Fibroblast of the aortic adventitia (primary cell): ENCODE measurements at regions not wholly inside any gene's neighbourhood (a gene's known extent, or its start where the extent isn't known, plus 50 kb on each side); places are given as distances from the start of the nearest gene placed in this dataset.

Experiments
- DNase-seq: peaks from one replicate; pipeline ENCODE4 v3.0.0-alpha.2; 2010; ENCODE audit warnings: low read depth
- H3K4me3 ChIP-seq: 2 replicates; pipeline ENCODE4 v1.5.1; 2011; ENCODE audit warnings: low read depth, mild to moderate bottlenecking, control low read depth, low read length, moderate library complexity
- TF ChIP-seq, protein P1 (sequence below): IDR thresholded peaks from 2 replicates; pipeline ENCODE4 v1.5.1; 2011; ENCODE audit warnings: mild to moderate bottlenecking, low read length, control low read depth, inconsistent platforms; ENCODE audit not compliant: insufficient read depth

DNA sequence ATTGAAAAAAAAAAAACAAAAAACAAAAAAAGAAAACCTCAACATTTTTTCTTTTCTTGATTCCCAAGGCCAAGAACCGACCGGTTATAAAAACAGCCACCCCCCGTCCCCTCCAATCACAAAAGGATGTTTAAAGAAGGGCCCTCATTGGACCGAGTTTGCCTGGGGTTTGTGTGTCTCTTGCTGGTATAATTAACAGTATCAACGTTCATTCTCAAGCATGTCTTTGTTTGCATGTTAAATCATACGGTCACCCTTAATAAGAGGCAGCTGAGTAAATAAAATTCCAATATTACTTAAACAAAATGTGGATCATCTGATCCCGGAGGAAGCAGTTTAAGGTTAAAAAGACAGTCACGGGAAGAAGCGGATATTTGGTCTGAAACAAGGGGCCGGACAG, 201.1 kb downstream of the PRDM2 start:
- no peak overlapping the region for H3K4me3 ChIP-seq
- TF ChIP-seq, protein P1, sequence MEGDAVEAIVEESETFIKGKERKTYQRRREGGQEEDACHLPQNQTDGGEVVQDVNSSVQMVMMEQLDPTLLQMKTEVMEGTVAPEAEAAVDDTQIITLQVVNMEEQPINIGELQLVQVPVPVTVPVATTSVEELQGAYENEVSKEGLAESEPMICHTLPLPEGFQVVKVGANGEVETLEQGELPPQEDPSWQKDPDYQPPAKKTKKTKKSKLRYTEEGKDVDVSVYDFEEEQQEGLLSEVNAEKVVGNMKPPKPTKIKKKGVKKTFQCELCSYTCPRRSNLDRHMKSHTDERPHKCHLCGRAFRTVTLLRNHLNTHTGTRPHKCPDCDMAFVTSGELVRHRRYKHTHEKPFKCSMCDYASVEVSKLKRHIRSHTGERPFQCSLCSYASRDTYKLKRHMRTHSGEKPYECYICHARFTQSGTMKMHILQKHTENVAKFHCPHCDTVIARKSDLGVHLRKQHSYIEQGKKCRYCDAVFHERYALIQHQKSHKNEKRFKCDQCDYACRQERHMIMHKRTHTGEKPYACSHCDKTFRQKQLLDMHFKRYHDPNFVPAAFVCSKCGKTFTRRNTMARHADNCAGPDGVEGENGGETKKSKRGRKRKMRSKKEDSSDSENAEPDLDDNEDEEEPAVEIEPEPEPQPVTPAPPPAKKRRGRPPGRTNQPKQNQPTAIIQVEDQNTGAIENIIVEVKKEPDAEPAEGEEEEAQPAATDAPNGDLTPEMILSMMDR = no peak
- DNase-seq = no peak

DNA sequence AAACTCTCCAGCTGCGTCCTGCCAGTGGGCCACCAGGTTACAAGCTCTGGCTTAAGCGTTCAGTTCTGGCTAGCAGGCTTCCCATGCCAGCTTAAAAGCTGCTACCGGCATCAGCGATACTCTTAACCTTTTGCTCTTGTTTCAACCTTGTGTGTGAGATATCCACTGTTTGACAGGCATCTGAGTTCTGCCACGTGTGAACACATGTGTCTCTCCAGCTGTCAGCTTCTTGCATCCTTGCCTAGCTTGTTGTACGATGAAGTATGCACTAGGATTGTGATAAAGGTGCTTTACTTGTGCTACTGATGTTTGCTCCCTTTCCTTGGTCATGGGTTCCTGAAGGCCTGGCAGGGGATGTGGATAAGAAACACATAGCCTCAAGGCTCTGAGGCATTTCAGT, 201.6 kb downstream of the PRDM2 start:
- H3K4me3 ChIP-seq = no peak overlapping the region
- TF ChIP-seq, protein P1 = no peak
- DNase-seq = no peak

DNA sequence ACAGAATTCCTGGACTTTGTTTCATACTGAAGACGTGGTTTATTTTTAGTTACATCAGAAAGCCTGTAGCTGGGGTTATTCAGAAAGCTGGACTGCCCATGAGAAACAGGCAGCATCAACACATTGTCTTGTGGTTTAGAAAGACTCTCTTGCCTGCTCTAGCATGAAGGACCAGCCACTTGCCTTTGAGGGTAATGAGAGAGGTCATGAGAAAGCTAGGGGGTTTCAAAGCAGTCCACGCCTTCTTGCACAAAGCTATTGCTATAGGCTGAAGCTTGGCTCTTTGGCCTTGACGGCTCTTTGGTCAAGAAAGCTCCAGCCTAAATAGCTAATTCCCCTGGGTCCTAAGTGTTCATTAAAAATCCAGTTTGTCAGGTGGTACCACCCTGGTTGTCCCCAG, 208.1 kb downstream of the PRDM2 start:
- TF ChIP-seq, protein P1 = no peak
- no peak overlapping the region for H3K4me3 ChIP-seq
- no peak for DNase-seq

DNA sequence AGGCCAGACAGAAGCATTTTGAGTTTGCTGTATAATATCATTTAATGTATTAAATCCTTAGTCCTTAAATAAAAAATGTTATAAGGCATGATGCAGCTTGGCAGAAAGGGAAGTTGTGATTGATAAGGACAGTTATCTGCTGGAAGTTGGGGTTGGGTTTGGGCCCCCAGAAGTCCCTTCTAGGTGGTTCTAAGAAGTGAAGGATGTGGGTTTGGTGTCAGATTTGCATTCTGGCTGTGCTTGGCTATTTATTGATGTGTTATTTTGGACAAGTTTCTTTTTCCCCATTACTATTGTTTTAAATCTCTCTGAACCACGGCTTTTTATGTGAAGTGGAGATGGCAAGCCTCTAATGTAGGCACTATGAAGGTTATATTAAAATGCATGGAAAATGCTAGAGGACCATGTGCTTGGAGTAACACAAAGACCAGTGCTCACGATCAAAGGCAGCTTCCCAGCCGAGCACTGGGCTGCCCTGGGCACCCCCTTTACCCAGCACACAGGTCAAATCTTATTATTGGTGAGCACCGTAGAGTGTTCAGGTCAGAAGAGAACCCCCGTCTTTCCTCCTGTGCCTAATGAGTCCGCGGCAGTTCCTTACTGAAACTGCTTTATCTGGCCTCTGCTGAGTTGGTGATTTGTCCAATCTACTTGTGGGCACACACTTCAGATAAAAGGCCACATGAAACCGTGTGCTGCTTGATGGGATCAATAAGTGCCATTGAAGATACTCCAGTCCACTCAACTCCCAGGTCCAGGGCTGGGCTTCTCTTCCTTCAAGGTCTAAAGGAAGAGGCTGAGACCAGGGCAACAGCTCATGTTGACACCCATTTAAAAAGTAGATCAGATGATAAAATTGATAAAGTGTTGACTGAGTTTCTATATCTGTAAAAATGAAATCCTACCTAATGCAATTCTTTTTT, 212.0 kb downstream of the PRDM2 start:
- TF ChIP-seq, protein P1 = no peak
- DNase-seq = no peak

DNA sequence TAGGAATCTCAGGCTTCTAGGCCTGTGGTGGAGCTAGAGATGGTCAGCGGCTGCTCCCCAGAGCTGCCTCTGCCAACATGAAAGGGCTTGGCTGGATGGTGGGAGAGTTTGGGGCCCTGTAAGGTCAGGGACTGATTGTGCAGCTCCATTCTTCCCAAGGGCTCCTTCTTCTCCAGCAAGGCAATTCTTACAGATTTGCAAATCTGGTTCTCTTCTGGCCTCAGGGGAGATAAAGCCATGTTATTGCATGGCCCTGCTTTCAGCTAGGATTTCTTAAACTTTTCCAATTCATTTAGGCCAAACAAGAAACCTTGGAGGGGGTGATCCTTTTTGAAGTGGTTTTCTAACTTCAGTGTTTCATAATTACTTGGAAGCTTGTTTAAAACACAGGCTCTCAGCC, 213.4 kb downstream of the PRDM2 start:
- TF ChIP-seq, protein P1 = no peak

More for the DNA sequence above, 212.0 kb downstream of the PRDM2 start:
- no peak overlapping the region for H3K4me3 ChIP-seq

DNA sequence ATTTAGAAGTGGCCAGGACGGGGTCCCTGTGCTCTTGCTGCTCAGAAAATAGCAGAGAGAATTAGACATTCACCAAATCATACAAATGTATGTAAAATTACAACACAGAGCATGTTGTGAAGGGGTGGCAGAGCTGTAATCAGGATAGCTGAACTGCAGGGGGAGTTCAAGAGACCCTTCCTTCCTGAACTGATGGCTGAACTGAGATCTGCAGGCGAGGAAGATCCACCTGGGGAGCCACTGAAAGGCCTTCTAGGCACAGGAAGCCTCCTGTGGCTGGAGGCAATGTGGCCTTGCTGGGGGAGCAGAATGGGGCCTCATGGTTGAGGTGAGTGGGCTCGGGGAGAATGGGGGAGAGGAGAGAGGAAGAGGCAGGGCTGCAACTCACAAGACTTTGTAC, 216.5 kb downstream of the PRDM2 start:
- no peak for DNase-seq
- TF ChIP-seq, protein P1 = no peak
- no peak overlapping the region for H3K4me3 ChIP-seq

More for the DNA sequence above, 213.4 kb downstream of the PRDM2 start:
- no peak overlapping the region for H3K4me3 ChIP-seq
- DNase-seq = no peak

DNA sequence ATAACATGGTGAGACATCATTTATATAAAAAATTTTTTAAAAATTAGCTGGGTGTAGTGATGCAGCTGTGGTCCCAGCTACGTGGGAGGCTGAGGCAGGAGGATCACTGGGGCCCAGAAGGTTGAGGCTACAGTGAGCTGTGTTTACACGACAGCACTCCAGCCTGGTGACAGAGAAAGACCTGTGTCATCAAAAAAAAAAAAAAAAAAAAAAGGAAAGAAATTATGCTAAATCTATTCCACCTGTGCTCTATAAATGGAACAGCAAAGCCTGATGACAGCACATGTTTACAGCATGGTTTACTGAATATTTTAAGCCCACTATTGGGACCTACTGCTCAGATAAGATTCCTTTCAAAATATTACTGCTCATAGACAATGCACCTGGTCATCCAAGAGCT, 217.6 kb downstream of the PRDM2 start:
- no peak for DNase-seq
- TF ChIP-seq, protein P1 = no peak
- no peak overlapping the region for H3K4me3 ChIP-seq
